Tibial nerve (tissue), 4 donors: ENCODE measurements at regions not wholly inside any gene's neighbourhood (a gene's known extent, or its start where the extent isn't known, plus 50 kb on each side); places are given as distances from the start of the nearest gene placed in this dataset.

Experiments used
- DNase-seq, 2 donors: peaks; one replicate each; pipeline ENCODE4 v3.0.0-alpha.2; 2019; ENCODE audit warnings: low spot score in 2 of 2
- H3K27ac ChIP-seq, 4 donors: fragments of 200-600 bp; sonication (generic) in 3 of 4; one replicate each; pipeline ENCODE4 v1.5.1; 2017 to 2019; ENCODE audit warnings: mild to moderate bottlenecking in 1 of 4
- H3K27me3 ChIP-seq, 2 donors: fragments of 200-600 bp; sonication (generic) in 1 of 2; one replicate each; pipeline versions ENCODE4 v1.5.1 to v1.6.0; 2017 to 2019
- H3K36me3 ChIP-seq, 3 donors: fragments of 200-600 bp; sonication (generic); one replicate each; pipeline ENCODE4 v1.5.1; 2018 to 2019
- H3K4me1 ChIP-seq, 4 donors: fragments of 200-600 bp; sonication (generic) in 3 of 4; one replicate each; pipeline ENCODE4 v1.5.1; 2017 to 2019
- H3K4me3 ChIP-seq, 4 donors: fragments of 200-600 bp; sonication (generic) in 3 of 4; one replicate each; pipeline ENCODE4 v1.5.1; 2017 to 2019; ENCODE audit warnings: mild to moderate bottlenecking in 1 of 4, moderate library complexity in 1 of 4
- H3K9me3 ChIP-seq, 4 donors: fragments of 200-600 bp; sonication (generic) in 3 of 4; one replicate each; pipeline ENCODE4 v1.5.1; 2017 to 2019
- EP300 ChIP-seq, 2 donors: sonication (generic); formaldehyde crosslinking; IDR thresholded peaks; one replicate each; pipeline ENCODE4 v1.6.1; 2017; ENCODE audit warnings: antibody characterized with exemption in 2 of 2, mild to moderate bottlenecking in 1 of 2
- POLR2A ChIP-seq, 2 donors: fragments of 450-650 bp; IDR thresholded peaks; one replicate each; pipeline ENCODE4 v1.6.1; 2017; ENCODE audit warnings: antibody characterized with exemption in 2 of 2, mild to moderate bottlenecking in 2 of 2, moderate library complexity in 2 of 2
- WGBS, 2 donors: methylation state at CpG; one replicate each; pipeline ENCODE4 v1.1.5; 2018; 5-methylcytosine and 5-hydroxymethylcytosine counted together
- TF ChIP-seq, protein P1 (sequence below), 5 experiments: fragments of 200-600 bp in 3 of 5; fragments of 450-650 bp in 2 of 5; sonication (generic) in 3 of 5; IDR thresholded peaks; one replicate each; pipeline ENCODE4 v1.5.1; 2016 to 2019; ENCODE audit warnings: antibody characterized with exemption in 5 of 5, mild to moderate bottlenecking in 3 of 5, moderate library complexity in 2 of 5

DNA sequence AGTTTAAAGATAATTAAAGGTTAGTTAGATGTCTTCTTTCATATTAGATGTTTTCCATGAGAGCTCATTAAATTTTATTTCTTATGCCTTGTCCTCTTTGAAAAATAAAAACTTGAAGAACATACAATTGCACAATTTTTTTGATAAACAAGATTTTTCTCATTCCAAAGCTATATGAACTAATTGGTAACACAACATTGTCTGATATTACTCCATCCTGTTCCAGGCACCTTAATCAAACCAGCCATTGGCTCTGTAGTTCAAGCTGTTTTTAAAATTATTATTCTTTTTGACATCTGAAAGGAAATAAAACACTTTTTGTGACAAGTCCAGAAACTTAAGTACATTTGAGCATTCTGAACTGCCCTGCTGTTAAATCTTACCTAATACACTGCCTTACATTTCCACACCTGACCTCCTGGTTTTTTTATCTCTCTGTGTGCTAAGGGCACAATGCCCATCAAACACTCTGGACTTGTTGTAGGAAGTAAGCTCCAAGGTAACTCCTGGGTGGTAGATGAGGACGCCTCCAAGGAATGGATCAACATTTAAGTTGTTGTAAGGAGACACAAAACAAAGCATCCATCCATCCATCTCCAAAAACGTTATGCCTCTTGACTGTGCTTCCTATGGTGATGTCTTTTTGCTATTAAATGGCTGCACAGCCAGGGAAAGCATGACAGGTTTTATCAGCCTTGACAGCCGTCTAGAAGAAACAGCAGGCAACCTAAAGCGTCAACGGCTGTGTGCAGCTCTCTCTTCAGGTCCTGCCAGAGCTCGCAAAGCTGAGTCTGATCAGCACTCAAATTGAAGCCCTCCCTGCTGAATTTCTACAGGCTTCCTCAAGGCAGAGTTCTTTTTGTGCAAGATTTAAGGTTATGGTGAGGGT is 449.9 kb upstream of the FLRT2 start:
- Histone ChIP-seq H3K4me3 (no peak overlapping the region), H3K27me3 (no peaks in the 10 kb centered on the region), H3K9me3 (no peaks in the 10 kb centered on the region), H3K4me1 (no peaks in the 10 kb centered on the region), H3K27ac (no peak overlapping the region), H3K36me3 (no peaks in the 10 kb centered on the region)
- TF ChIP-seq POLR2A (IDR thresholded peaks at IDR 0.05) (no peak), EP300 (IDR thresholded peaks at IDR 0.05) (no peak)
- TF ChIP-seq, protein P1, sequence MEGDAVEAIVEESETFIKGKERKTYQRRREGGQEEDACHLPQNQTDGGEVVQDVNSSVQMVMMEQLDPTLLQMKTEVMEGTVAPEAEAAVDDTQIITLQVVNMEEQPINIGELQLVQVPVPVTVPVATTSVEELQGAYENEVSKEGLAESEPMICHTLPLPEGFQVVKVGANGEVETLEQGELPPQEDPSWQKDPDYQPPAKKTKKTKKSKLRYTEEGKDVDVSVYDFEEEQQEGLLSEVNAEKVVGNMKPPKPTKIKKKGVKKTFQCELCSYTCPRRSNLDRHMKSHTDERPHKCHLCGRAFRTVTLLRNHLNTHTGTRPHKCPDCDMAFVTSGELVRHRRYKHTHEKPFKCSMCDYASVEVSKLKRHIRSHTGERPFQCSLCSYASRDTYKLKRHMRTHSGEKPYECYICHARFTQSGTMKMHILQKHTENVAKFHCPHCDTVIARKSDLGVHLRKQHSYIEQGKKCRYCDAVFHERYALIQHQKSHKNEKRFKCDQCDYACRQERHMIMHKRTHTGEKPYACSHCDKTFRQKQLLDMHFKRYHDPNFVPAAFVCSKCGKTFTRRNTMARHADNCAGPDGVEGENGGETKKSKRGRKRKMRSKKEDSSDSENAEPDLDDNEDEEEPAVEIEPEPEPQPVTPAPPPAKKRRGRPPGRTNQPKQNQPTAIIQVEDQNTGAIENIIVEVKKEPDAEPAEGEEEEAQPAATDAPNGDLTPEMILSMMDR (IDR thresholded peaks at IDR 0.05) = no peak
- 62 to 67% methylated on average over 6 of the region's 6 CpGs for WGBS, 2 donors
- no peak for DNase-seq

DNA sequence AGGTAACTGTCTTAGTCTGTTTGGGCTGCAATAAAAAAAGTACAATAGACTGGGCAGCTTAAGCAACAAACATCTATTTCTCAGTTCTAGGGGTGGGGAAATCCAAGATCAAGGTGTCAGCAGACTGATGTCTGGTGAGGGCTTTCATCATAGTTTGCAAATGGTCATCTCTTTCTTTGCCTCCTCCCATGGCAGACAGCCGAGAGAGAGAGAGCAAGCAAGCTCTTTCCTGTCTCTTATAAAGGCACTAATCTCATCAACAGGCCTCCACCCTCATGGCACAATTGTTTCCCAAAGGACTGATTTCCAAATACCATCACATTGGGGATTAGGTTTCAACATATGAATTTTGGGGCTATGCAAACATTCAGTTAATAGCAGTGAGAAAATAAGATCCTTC is 445.6 kb upstream of the FLRT2 start:
- H3K9me3 ChIP-seq = no peaks in the 10 kb centered on the region
- no peaks in the 10 kb centered on the region for H3K27me3 ChIP-seq
- H3K4me3 ChIP-seq = no peak overlapping the region
- no peaks in the 10 kb centered on the region for H3K4me1 ChIP-seq
- DNase-seq = no peak
- WGBS, 2 donors = 70 to 87% methylated on average over 1 of the region's 1 CpG
- no peak overlapping the region for H3K27ac ChIP-seq
- H3K36me3 ChIP-seq = no peaks in the 10 kb centered on the region
- no peak for TF ChIP-seq EP300 (IDR thresholded peaks at IDR 0.05)
- no peak for TF ChIP-seq POLR2A (IDR thresholded peaks at IDR 0.05)
- TF ChIP-seq, protein P1 (IDR thresholded peaks at IDR 0.05) = no peak

DNA sequence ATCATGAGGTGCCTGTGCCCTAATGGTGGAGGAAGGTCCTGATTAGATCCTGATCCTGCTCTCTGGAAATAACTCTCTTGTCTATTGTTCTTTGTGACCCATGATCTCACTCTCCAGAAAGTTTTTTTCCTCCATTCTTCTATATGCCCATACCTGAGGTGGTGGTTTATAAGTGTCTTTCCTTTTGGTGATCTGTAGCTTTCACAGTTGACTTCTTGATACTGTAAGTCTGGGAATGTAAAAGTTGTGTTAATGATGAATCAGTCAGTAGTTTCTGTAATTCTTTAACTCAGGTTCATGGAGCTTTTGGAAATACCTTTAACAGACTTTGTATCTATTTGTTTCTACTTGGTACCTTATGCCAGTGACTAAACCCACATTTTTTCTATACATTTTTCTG is 444.0 kb upstream of the FLRT2 start:
- Histone ChIP-seq H3K27ac (no peak overlapping the region), H3K4me3 (no peak overlapping the region), H3K9me3 (no peaks in the 10 kb centered on the region), H3K27me3 (no peaks in the 10 kb centered on the region), H3K4me1 (no peaks in the 10 kb centered on the region), H3K36me3 (no peaks in the 10 kb centered on the region)
- TF ChIP-seq, protein P1 (IDR thresholded peaks at IDR 0.05) = no peak
- no peak for TF ChIP-seq EP300 (IDR thresholded peaks at IDR 0.05)
- TF ChIP-seq POLR2A (IDR thresholded peaks at IDR 0.05) = no peak
- DNase-seq = no peak

DNA sequence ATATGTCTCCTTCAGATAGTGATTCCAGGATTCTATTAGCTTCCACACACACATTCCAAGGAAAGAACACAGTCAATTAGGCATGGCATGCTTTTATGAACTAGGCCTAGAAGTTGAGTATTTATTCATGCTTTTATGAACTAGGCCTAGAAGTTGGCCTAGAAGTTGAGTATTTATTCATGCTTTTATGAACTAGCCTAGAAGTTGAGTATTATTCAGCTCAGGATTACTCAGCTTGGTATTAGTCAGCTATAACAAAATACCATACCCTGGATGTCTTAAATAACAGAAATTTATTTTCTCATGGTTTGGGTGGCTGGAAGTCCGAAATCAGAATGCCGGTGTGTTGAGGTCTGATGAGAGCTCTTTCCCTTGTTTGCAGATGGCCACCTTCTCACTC is 442.7 kb upstream of the FLRT2 start:
- DNase-seq = no peak
- WGBS, 2 donors = 44 to 66% methylated on average over 2 of the region's 2 CpGs
- TF ChIP-seq, protein P1 (IDR thresholded peaks at IDR 0.05) = no peak
- TF ChIP-seq POLR2A (IDR thresholded peaks at IDR 0.05) (no peak), EP300 (IDR thresholded peaks at IDR 0.05) (no peak)

DNA sequence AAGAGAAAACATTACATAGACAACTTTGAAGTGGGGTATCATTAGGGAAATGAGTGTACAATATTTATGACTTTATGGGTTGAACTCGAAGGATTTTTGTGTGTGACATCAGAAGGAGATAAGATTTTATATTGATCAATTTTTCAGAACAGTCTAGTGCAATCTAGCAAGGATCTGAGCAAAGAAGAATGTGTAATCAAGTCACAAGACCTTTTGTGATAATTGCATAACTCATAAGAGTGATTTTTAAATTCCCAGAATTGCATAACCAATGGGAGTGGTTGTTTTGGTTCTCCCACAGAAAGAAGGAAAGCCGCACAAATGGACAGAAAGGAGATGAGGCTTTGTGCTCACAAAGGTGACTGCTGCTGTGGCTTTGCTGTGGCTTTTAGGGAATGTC is 441.8 kb upstream of the FLRT2 start:
- peak overlapping the region in 1 of 4 donors; percentile 12 for H3K27ac ChIP-seq
- no peaks in the 10 kb centered on the region for H3K9me3 ChIP-seq
- peak in 1 of 2 donors; percentile 5 for DNase-seq
- no peaks in the 10 kb centered on the region for H3K27me3 ChIP-seq
- WGBS, 2 donors = 76 to 85% methylated on average over 2 of the region's 2 CpGs
- TF ChIP-seq POLR2A (IDR thresholded peaks at IDR 0.05) = no peak
- TF ChIP-seq, protein P1 (IDR thresholded peaks at IDR 0.05) = no peak
- TF ChIP-seq EP300 (IDR thresholded peaks at IDR 0.05) = peak; percentile 24 to 73
- H3K4me1 ChIP-seq = no peaks in the 10 kb centered on the region
- H3K36me3 ChIP-seq = no peaks in the 10 kb centered on the region
- H3K4me3 ChIP-seq = no peak overlapping the region

More for the DNA sequence above, 442.7 kb upstream of the FLRT2 start:
- Histone ChIP-seq H3K27me3 (no peaks in the 10 kb centered on the region), H3K4me3 (no peak overlapping the region), H3K4me1 (no peaks in the 10 kb centered on the region), H3K9me3 (no peaks in the 10 kb centered on the region), H3K27ac (no peak overlapping the region), H3K36me3 (no peaks in the 10 kb centered on the region)
